GM19238 (cell line): ENCODE measurements at regions not wholly inside any gene's neighbourhood (a gene's known extent, or its start where the extent isn't known, plus 50 kb on each side); places are given as distances from the start of the nearest gene placed in this dataset.
"Not testable (repeated sequence)": the region's sequence is repeated elsewhere in the genome, so short reads cannot be mapped to it uniquely, and the experiment has no call there.

ENCODE experiments used
- DNase-seq: peaks from one replicate; pipeline ENCODE4 v3.0.0; 2011; ENCODE audit warnings: low spot score; ENCODE audit not compliant: insufficient read length

GRCh38 chr2:111526041-111526639, 357.9 kb downstream of the ANAPC1 start:
- not testable (repeated sequence) for DNase-seq

DNA sequence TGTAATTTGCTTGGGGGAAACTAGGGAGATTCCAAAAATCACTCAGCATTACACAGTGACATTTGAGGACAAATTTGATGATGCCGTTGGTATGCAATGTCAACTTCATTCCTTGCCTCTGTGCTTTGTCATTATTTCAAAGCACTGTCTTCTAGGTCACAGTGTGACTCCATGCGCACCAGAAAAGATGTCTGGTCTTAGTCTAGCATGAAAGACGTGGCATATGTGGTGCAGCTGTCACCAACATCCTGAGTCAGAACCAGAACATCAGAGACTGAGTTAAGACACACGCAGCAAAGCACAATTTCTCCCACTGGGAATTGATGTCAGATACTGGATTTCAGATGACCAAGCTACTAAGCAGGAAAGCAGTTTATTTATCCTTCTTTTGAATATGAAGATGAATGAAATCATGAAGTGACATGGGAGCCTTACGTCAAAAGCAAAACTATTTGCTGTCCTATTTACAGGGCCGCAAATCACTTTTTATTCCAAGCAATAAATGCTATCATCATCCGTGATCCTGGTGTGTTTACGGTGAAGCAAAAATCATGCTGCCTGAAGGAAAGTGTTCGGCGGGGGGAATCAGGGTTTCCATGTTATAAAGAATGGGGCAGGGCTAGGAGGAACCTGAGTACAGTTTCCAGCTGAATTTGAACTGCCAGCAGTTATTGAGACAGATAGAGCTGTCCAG, 356.1 kb downstream of the ANAPC1 start:
- DNase-seq, result not testable (repeated sequence)

DNA sequence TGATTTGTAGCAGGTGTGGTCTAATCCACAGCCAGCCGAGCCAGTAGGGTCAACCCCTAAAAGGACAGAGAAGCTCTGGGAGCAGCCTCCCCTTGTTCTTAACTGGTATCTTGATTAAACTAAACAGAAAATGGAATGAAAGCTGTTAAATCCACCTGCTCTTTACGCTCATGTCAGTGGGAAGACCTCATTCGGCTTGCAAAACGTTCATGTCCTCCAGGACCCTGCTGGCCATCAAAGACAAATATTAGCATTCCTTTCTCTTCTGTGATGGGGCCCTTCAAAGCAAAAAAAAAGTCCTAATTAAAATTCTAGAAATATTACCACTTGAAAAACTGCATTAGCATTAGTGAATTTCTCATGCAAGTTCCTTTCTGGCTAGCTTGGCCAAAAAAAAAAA, 355.0 kb downstream of the ANAPC1 start:
- not testable (repeated sequence) for DNase-seq

GRCh38 chr2:111530239-111530965, 353.6 kb downstream of the ANAPC1 start:
- DNase-seq, result not testable (repeated sequence)

- not testable (repeated sequence) for DNase-seq
These were observed 351.1 kb downstream of the ANAPC1 start for GRCh38 chr2:111532682-111533556.

DNA sequence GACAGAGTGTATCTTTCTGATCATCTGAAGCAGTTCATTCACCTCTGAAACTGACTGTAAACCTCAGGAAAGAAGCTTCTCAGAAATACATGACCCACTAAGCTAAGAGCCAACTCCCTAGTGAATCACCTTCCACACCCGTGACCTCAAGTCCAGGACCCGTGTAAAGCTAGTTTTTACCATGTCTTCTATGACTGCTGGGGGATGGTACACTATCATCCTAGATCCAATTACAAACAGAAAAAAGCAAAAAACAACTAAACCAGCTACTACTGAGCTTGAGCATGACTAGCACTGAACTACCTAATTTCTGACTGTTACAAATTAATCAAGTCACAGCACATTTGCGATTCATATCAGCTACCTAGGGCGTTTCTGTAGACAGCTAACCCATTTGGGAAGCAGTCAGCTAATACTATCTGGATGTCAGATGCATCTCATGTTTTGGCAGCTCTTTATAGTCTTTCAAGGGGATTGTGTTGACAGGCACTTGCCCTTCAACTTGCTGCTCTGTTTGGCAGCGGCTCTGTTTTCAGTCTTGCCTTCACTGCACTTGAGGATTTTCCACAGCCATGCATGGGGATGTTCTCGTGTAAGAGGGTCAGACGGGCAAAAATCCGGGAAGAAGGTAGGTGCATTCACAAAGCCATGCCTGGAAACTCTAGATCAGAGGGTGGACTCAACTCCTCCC, 350.3 kb downstream of the ANAPC1 start:
- not testable (repeated sequence) for DNase-seq

- DNase-seq, result no peak
These were observed 349.1 kb downstream of the ANAPC1 start for GRCh38 chr2:111534910-111535352.

GRCh38 chr2:111535404-111535803, 348.6 kb downstream of the ANAPC1 start:
- no peak for DNase-seq

DNA sequence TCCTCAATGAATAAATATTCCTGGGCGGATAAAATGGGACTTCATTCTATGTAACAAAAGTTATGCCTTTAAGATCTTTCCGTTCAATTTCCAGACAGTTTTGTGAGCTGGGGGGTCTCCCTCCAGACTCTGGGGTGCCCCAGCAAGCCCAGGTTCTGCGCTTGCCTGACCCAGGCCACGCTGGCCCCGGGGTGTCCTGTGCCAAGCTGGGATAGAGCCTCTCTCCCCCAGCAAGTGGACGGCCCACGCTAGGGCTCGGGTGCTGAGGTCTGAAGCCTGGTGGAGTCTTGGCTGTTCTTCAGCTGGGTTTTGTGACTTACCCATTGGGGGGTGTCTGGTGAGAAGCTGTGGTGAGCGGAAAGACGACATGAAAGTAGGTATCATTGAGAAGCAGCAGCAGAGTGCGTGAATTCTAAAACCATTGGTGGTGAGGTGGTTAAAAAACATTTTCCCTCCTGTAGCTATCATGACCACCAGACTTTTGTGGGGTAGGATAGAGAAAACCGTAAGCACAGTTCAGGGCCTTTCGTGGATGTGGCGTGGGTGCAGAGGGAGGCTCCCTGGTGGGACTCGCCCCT, 346.8 kb downstream of the ANAPC1 start:
- DNase-seq, result no peak

GRCh38 chr2:111539991-111540390, 344.0 kb downstream of the ANAPC1 start:
- not testable (repeated sequence) for DNase-seq

DNA sequence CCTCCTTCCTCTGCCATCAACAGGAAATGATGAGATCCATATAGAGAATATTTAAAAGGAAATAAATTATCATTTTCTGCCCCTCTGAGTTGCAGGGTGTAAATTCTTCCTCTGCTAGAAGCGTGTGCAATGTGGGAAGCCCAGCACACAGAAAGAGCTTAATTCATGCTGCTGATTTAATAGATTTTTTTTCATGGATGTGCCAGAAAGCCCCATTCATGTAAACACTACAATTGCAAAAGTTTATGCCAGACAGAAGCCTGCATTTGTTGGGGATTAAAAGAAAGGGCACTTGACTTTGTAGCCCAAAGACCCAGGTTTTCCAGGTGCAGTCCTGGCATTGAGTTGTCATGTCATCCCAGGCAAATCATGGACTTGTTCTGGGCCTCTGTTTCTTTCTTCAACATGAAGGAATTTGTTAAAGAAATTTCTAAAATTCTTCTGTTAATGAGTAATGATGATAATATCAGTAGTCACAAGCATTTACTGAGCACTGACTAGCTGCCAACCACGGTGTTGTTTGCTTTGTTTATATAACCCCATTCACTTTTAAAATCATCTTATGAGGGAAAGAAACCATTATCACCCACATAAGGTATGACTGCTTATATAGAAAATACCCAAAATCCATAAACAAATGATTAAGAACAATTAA, 341.7 kb downstream of the ANAPC1 start:
- DNase-seq, result not testable (repeated sequence)

- DNase-seq, result not testable (repeated sequence)
These were observed 340.0 kb downstream of the ANAPC1 start for GRCh38 chr2:111544006-111544405.

- not testable (repeated sequence) for DNase-seq
These were observed 338.1 kb downstream of the ANAPC1 start for GRCh38 chr2:111545723-111546431.

DNA sequence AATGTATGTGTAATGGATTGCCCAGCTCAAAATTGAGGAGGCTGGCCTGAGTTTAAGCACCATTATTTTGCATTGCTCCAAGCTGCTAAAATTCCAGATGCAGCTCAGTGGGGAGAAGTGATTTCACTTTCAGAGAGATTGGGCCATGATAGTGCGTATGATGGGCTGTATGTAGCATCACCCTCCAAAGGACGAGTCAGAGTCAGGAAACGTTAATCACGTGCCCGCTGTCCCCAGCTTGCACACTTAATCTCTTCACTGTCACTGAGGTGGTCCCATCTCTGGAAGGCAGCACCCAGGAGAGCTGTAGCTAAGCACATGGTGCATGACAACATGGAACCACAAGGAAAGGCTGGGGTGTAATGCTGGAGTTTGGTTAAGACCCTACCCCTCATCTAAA, 337.4 kb downstream of the ANAPC1 start:
- not testable (repeated sequence) for DNase-seq

DNA sequence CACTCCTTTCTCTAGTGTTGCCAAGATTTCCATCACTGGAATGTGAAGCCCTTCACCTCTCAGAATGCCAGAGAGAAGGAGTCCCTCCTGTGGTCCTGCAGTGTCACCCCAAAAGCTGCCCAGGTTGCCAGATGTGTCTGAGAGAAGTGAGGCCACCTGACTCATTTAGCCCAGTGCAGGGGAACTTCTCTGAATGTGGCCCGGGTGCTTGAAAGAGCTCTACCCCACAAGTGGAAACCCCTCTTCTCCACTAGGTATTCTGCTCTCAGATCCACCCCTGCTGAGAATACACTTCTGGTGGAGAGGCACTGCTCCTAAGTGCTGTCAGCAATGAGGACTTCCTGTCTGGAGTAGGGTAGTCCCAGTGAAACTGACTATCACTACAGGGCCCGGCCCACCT, 334.8 kb downstream of the ANAPC1 start:
- not testable (repeated sequence) for DNase-seq

- DNase-seq, result not testable (repeated sequence)
These were observed 332.6 kb downstream of the ANAPC1 start for GRCh38 chr2:111551428-111551827.

- not testable (repeated sequence) for DNase-seq
These were observed 331.4 kb downstream of the ANAPC1 start for GRCh38 chr2:111552625-111553024.

- DNase-seq, result not testable (repeated sequence)
These were observed 324.7 kb downstream of the ANAPC1 start for GRCh38 chr2:111559301-111559700.

GRCh38 chr2:111559814-111560213, 324.2 kb downstream of the ANAPC1 start:
- not testable (repeated sequence) for DNase-seq
